NCI-H82 (cell line): ENCODE measurements at regions not wholly inside any gene's neighbourhood (a gene's known extent, or its start where the extent isn't known, plus 50 kb on each side); places are given as distances from the start of the nearest gene placed in this dataset.
"Not testable (repeated sequence)": the region's sequence is repeated elsewhere in the genome, so short reads cannot be mapped to it uniquely, and the experiment has no call there.

Source experiments
- DNase-seq: peaks from one replicate; lab custom pipeline; 2025; lab: John Stamatoyannopoulos, UW

DNA sequence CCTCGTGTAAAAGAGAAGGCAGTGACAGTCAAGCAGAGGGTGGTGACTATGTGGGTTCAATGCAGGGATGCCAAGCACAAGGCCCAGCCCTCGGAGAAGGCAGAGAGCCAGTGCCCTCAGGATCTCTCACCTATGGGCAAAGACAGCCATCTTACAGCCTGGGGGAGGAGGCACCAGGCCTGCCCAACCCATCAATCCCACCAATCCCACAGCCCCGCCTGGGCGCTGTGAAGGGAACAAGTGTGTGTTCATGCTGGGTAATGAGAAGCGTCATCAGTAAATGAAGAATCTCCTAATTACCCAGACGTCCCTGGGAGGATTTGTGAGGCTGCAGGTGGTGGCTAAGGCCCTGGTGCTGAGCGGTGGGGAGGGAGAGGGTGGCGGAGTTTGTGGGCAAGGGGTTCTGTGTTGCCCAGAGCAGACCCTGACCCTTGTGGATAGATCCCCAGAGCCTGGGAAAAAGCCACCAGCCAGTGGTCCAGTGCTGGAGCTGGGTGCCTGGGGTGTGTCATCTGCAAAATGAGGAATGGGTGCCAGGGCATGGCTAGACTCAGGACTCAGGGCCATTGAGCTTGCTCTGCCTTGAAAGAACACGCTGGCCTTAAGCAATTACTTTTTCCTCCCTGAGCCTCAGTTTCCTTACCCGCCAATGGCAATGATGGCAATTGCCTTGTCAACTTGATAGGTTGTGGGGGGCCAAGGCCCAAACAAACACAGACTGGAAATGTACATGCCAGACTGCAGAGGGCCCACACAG, 128.1 kb upstream of the UNC5B start:
- peak; percentile 67 for DNase-seq

GRCh38 chr10:71084818-71085126, 127.6 kb upstream of the UNC5B start:
- no peak for DNase-seq

DNA sequence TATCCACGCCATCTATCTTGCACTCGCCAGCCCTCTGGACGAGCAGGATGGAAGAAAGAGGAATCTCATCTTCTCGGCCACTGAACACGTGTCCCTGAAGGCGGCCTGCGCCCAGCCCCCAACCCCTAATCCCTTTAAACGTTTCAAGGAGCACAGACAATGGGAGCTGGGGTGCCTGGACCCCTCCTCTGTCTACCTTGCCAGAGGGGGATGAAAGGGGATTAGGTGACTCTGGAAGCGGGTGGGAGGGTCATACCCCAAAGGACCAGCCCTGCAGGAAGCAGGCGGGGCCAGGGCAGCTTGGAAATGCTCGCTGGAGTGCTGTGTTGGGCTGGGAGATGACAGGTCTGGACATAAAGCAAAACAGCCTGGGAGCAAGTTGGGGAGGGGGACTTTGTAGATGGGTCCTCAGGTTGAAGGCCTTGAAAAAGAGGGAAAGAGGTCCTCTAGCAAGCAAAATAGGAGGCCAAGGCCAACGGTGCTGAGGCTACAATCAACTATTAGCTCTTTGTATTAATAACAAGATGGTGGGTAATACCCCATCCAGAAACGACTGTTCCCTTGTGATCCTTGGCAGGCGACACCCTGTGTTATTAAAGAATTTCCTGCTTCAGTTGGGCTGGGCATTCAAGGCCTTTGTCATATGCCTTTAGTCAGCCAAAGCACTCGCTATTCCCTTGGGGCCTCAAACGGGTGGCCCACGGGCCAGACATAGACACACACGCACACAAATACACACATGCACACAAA, 126.5 kb upstream of the UNC5B start:
- DNase-seq, result peak; percentile 99

GRCh38 chr10:71086439-71087080, 125.8 kb upstream of the UNC5B start:
- no peak for DNase-seq

- no peak for DNase-seq
Measured at GRCh38 chr10:71087622-71088021, 124.7 kb upstream of the UNC5B start.

DNA sequence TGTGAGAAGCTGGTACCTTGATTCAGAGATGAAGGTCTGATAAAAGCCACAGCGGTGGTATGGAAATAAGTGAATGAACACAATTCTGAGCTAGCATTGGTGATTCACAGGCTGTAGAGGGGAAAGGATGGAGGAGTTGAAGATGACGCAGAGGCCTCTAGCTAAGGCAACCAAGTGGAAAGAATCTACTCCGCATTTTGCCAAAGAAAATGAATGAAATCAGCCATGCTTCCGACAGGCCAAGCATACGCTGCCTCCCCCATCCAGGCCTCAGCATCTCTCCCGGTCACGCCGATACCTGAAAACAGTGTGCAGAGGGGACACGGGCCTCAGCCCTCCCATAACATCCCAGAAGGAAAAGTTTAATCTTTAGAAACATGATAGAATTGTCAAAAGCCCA, 124.3 kb upstream of the UNC5B start:
- no peak for DNase-seq

- DNase-seq, result not testable (repeated sequence)
Measured at GRCh38 chr10:71088578-71088977, 123.8 kb upstream of the UNC5B start.

- DNase-seq, result no peak
Measured at GRCh38 chr10:71089162-71089561, 123.2 kb upstream of the UNC5B start.

DNA sequence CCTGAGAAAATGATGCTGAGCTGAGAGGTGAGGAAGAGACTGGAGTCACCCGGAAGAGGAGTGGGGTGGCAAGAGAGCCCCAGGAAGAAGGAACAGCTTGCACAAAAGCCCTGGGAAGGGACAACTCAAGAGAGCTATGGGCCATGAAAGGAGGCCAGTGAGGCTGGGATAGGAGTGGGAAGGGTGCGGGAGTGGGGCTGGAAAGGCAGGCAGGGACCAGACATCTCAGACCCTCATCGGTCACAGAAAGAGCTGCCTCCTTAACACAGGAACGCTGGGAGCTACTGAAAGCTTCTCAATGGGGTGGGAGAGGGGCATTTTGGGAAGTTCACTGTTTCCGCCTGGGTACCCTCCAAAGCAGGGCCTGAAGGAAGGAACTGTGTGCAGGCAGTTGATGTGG, 122.0 kb upstream of the UNC5B start:
- DNase-seq, result no peak

DNA sequence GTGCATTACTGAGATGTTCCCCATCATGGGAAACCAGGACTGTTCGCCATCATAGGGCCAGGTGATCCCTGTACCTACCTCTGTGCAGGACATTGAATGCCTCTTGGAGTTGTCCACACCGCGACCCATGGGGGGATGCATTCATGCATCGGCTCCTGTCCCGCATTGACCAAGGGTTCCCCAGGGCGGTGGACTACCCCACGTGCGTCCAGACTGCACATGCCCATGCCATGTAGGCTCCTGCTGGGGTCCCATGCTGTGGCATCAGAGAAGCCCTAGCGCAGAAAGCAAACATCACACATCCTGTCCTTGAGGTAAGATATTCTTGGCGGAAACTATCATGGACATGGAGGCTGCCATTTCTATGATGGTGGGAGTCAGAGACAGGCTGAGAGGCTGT, 121.6 kb upstream of the UNC5B start:
- DNase-seq, result no peak

GRCh38 chr10:71092812-71093401, 119.5 kb upstream of the UNC5B start:
- no peak for DNase-seq

DNA sequence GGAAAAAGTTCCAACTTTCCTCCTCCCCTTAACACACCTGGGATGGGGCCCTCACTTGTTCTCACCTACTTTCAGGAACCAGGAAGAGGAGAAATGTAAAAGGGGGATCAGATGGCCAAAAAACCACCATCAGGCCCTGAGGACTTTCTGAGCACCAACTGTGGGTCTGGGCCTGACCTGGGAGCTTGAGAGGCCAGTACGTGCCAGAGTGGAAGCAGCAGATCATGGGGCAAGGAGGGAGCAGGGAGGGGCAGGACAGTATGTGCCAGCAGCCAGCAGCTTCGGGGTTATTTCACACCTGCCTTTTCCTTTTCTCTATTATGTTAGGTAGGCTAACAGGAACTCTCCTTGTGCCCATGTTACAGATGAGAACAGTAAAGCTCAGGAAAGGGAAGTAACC, 118.8 kb upstream of the UNC5B start:
- DNase-seq, result no peak

DNA sequence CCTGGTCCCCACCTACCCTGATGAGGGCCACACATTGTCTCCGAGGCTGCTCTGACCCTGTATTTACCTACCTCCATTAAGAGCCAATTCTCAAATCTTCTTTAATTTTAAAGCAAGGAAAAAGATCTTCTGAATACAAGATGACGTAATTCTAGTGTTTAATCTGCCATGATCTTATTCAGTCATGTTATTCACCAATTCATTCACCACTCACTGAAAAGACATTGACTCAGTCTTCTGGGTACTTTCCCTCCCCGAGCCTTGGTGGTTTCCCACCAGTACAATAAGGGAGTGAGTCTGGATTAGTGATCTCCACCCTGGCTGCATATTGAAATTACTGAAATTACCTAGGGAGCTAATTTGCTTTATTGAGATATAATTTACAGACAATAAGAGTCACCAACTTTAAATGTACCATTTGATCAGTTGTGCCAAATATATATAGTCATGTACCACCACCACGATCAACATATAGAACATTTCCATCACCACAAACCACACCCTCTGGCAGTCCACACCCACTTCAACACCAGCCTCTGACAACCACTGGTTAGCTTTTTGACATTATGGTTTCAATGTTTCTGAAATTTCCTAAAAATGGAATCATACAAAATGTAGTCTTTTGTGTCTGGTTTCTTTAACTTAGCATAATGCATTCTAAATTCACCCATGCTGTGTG, 117.5 kb upstream of the UNC5B start:
- no peak for DNase-seq

- no peak for DNase-seq
Measured at GRCh38 chr10:71099731-71100361, 112.5 kb upstream of the UNC5B start.

- DNase-seq, result no peak
Measured at GRCh38 chr10:71103961-71104360, 108.4 kb upstream of the UNC5B start.

GRCh38 chr10:71106151-71106550, 106.2 kb upstream of the UNC5B start:
- DNase-seq, result not testable (repeated sequence)

- not testable (repeated sequence) for DNase-seq
Measured at GRCh38 chr10:71107117-71107516, 105.3 kb upstream of the UNC5B start.

DNA sequence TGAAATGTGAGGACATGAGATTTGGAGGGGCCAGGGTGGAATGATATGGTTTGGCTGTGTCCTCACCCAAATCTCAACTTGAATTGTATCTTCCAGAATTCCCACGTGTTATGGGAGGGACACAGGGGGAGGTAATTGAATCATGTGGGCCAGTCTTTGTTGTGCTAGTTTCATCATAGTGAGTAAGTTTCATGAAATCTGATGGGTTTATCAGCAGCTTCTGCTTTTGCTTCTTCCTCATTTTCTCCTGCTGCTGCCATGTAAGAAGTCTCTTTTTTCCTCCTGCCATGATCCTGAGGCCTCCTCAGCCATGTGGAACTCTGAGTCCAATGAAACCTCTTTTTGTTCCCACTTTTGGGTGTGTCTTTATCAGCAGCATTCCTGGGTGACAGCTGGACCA, 104.3 kb upstream of the UNC5B start:
- DNase-seq, result not testable (repeated sequence)

- DNase-seq, result no peak
Measured at GRCh38 chr10:71112138-71112785, 100.1 kb upstream of the UNC5B start.

DNA sequence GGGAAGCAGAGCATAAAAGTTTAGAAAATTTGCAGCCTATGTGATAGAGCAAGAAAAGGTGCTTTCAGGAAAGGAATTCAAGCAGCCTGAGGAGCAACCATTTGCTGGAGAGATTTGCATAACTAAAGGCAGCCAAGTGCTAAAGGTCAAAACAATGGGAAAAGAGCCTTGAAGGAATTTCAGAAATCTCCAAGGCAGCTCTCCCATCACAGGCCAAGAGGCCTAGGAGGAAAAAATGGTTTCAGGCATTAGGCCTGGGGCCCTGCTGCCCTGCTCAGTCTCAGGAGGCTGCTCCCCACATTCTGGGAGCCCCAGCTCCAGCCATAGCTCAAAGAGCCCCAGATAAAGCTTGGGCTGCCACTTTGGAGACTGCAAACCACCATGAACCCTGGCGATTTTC, 95.9 kb upstream of the UNC5B start:
- no peak for DNase-seq

DNA sequence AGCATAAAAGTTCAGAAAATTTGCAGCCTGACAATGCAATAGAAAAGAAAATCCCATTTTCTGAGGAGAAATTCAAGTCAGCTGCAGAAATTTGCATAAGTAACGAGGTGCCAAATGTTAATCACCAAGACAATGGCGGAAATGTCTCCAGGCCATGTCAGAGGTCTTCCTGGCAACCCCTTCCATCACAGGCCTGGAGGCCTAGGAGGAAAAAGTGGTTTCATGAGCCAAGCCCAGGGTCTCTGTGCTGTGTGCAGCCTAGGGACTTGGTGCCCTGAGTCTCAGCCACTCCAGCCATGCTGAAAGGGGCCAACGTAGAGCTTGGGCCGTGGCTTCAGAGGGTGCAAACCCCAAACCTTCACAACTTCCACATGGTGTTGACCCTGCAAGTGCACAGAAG, 94.8 kb upstream of the UNC5B start:
- not testable (repeated sequence) for DNase-seq
